ENCODE measurements at regions not wholly inside any gene's neighbourhood (a gene's known extent, or its start where the extent isn't known, plus 50 kb on each side); places are given as distances from the start of the nearest gene placed in this dataset.

DNA sequence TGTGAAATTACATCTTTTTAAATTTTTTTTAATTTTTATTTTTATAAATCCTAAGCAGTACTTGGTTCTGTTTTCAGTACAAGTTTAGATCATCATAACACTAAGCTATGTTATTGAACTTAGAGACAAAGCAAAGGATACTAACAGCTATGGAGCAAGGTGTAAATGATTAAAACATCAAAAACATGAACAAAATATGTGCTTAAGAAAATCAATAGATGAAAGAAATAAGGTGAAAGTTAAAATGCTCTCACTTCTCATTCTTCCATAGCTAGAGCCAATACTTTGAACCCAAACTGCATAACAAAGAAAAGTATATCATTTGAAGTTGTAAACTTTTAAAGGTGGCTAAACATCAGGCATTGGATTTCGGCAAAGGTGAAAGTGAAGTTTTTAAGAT lies 292.3 kb upstream of the PUM3 start:
- H3K14ac ChIP-seq (ENCODE audit: insufficient read length): no peak overlapping the region
- 97% methylated on average over 1 of the region's 1 CpG; no CpG with 5 or more reads in 1 of the 2 experiments for WGBS, 2 experiments (ENCODE audit: extremely low coverage in 1 of 2, insufficient coverage in 1 of 2, insufficient read length in 1 of 2, insufficient replicate concordance in 2 of 2, low coverage in 1 of 2, low lambda C conversion rate in 2 of 2, missing lambda C conversion rate in 1 of 2)
- H3K4me2 ChIP-seq (ENCODE audit: insufficient read depth in 1 of 2, low read depth in 2 of 2, low read length in 2 of 2): no peak overlapping the region
- H2BK5ac ChIP-seq (ENCODE audit: low read depth, low read length): no peak overlapping the region
- H3K36me3 ChIP-seq (ENCODE audit: control insufficient read depth in 2 of 4, insufficient read depth in 4 of 4, low read length in 3 of 4): no peaks in the 10 kb centered on the region
- H3K56ac ChIP-seq (replicated peaks; ENCODE audit: insufficient read length, low read depth, low read length): no peak overlapping the region
- no peak overlapping the region for H3K4ac ChIP-seq (replicated peaks; ENCODE audit: insufficient read length, low read depth, low read length)
- no peak overlapping the region for H2BK15ac ChIP-seq (ENCODE audit: low read length)
- CTCF ChIA-PET (ENCODE audit: partially characterized antibody): no interaction called here
- no peaks in the 10 kb centered on the region for H3K9me3 ChIP-seq (ENCODE audit: insufficient read depth in 2 of 2, low read depth in 1 of 2, low read length in 1 of 2)
- no peak overlapping the region for H3K27ac ChIP-seq (ENCODE audit: low read depth, low read length)
- no peak overlapping the region for H2AK5ac ChIP-seq (ENCODE audit: low read depth, low read length)
- no peak overlapping the region for H2AFZ ChIP-seq (ENCODE audit: low read length)
- no peaks in the 10 kb centered on the region for H3K79me2 ChIP-seq (ENCODE audit: control insufficient read depth in 1 of 2, insufficient read depth in 2 of 2, low read length in 2 of 2)
- H4K8ac ChIP-seq (ENCODE audit: extremely low read depth, insufficient read depth, low read length): no peak overlapping the region
- DNase-seq (ENCODE audit: low read depth in 1 of 2, low spot score in 2 of 2) (no peak), FAIRE-seq (no peak)
- no peak overlapping the region for H4K91ac ChIP-seq (replicated peaks; ENCODE audit: insufficient read length, low read length)
- H4K20me1 ChIP-seq (replicated peaks in 1 of 2; ENCODE audit: control insufficient read depth in 1 of 2, insufficient read depth in 2 of 2, low read length in 2 of 2): no peaks in the 10 kb centered on the region
- no peaks in the 10 kb centered on the region for H3K4me1 ChIP-seq (replicated peaks in 1 of 4; ENCODE audit: control insufficient read depth in 3 of 4, insufficient read depth in 4 of 4, low read length in 3 of 4)
- no peaks in the 10 kb centered on the region for H3K23me2 ChIP-seq (ENCODE audit: low read depth, low read length)
- H4K5ac ChIP-seq (ENCODE audit: insufficient read length, low read depth, low read length): no peak overlapping the region
- H3K23ac ChIP-seq (ENCODE audit: insufficient read length): no peak overlapping the region
- TF ChIP-seq SIN3A (conservative IDR thresholded peaks at IDR 0.05 in 1 of 2, IDR thresholded peaks at IDR 0.05 in 1 of 2; ENCODE audit: low read depth in 1 of 2, low read length in 2 of 2) (no peak), SP1 (IDR thresholded peaks at IDR 0.05; ENCODE audit: low read depth, low read length) (no peak), SRF (IDR thresholded peaks at IDR 0.05; ENCODE audit: low read depth, low read length) (no peak), CHD2 (IDR thresholded peaks at IDR 0.05; ENCODE audit: low read length) (no peak), JUND (IDR thresholded peaks at IDR 0.05; ENCODE audit: low read length) (no peak), RBBP5 (IDR thresholded peaks at IDR 0.05; ENCODE audit: borderline replicate concordance, low read depth, low read length) (no peak), JUN (IDR thresholded peaks at IDR 0.05; ENCODE audit: low read depth, low read length) (no peak), RXRA (IDR thresholded peaks at IDR 0.05; ENCODE audit: insufficient read depth, low read depth, low read length) (no peak), BRCA1 (IDR thresholded peaks at IDR 0.05; ENCODE audit: low read depth, low read length) (no peak)
- TF ChIP-seq, protein P1, sequence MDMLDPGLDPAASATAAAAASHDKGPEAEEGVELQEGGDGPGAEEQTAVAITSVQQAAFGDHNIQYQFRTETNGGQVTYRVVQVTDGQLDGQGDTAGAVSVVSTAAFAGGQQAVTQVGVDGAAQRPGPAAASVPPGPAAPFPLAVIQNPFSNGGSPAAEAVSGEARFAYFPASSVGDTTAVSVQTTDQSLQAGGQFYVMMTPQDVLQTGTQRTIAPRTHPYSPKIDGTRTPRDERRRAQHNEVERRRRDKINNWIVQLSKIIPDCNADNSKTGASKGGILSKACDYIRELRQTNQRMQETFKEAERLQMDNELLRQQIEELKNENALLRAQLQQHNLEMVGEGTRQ (IDR thresholded peaks at IDR 0.05; ENCODE audit: low read length): no peak
- no peak overlapping the region for H2BK12ac ChIP-seq (ENCODE audit: low read depth, low read length)
- H3K79me1 ChIP-seq (ENCODE audit: low read depth, low read length): no peaks in the 10 kb centered on the region
- H2BK120ac ChIP-seq (replicated peaks; ENCODE audit: low read depth, low read length): no peak overlapping the region
- POLR2A ChIA-PET (ENCODE audit: partially characterized antibody): no interaction called here
- H2BK20ac ChIP-seq (ENCODE audit: low read length): no peak overlapping the region
- no peak overlapping the region for H3K4me3 ChIP-seq (ENCODE audit: extremely low read depth in 1 of 4, insufficient read depth in 2 of 4, low read depth in 3 of 4, low read length in 4 of 4)
- H3K27me3 ChIP-seq (replicated peaks in 1 of 4; ENCODE audit: control insufficient read depth in 3 of 4, extremely low read depth in 1 of 4, insufficient read depth in 3 of 4, low read length in 3 of 4): no peaks in the 10 kb centered on the region
- H3K9ac ChIP-seq (replicated peaks in 1 of 4; ENCODE audit: extremely low read depth in 1 of 4, low read depth in 3 of 4, low read length in 3 of 4): no peak overlapping the region
- no peak overlapping the region for H3K18ac ChIP-seq (ENCODE audit: extremely low read depth, low read length)
